Trophoblast cell (in vitro differentiated cells and primary cell): ENCODE measurements at regions not wholly inside any gene's neighbourhood (a gene's known extent, or its start where the extent isn't known, plus 50 kb on each side); places are given as distances from the start of the nearest gene placed in this dataset.

ENCODE experiments used
- DNase-seq, 2 donors: peaks; one replicate each; pipeline ENCODE4 v3.0.0-alpha.2; 2016
- H2AFZ ChIP-seq: 2 replicates; pipeline ENCODE4 v1.6.1; 2013; ENCODE audit warnings: low read length, moderate library complexity, mild to moderate bottlenecking; ENCODE audit not compliant: insufficient read depth, poor library complexity
- H2AK5ac ChIP-seq: 2 replicates; pipeline ENCODE4 v1.6.1; 2013; ENCODE audit warnings: mild to moderate bottlenecking, low read length
- H2BK120ac ChIP-seq: 2 replicates; pipeline ENCODE4 v1.6.1; 2013; ENCODE audit warnings: low read length, mild to moderate bottlenecking, moderate library complexity; ENCODE audit not compliant: insufficient read depth, poor library complexity
- H2BK12ac ChIP-seq: 2 replicates; pipeline ENCODE4 v1.6.1; 2013; ENCODE audit warnings: mild to moderate bottlenecking, low read length, moderate library complexity
- H2BK5ac ChIP-seq: 2 replicates; pipeline ENCODE4 v1.6.1; 2013; ENCODE audit warnings: low read length, low read depth, moderate library complexity, mild to moderate bottlenecking; ENCODE audit not compliant: poor library complexity
- H3K14ac ChIP-seq: 2 replicates; pipeline ENCODE4 v1.6.1; 2013; ENCODE audit warnings: mild to moderate bottlenecking, low read length
- H3K18ac ChIP-seq: 2 replicates; pipeline ENCODE4 v1.6.1; 2013; ENCODE audit warnings: mild to moderate bottlenecking, low read length
- H3K23ac ChIP-seq: 2 replicates; pipeline ENCODE4 v1.6.1; 2013; ENCODE audit warnings: low read length
- H3K27ac ChIP-seq: 2 replicates; pipeline ENCODE4 v1.5.1; 2013; ENCODE audit warnings: low read depth, mild to moderate bottlenecking, inconsistent platforms, low read length, moderate library complexity
- H3K27me3 ChIP-seq: 2 replicates; pipeline ENCODE4 v1.6.1; 2013; ENCODE audit warnings: inconsistent platforms, mild to moderate bottlenecking, low read length, moderate library complexity; ENCODE audit not compliant: insufficient read depth
- H3K36me3 ChIP-seq, 2 experiments: 1 replicate in 1 of 2; 2 replicates in 1 of 2; pipeline ENCODE4 v1.6.1; 2013; ENCODE audit warnings: low read length in 2 of 2, mild to moderate bottlenecking in 2 of 2, moderate library complexity in 1 of 2; ENCODE audit not compliant: insufficient read depth in 2 of 2, control insufficient read depth in 1 of 2
- H3K4ac ChIP-seq: 2 replicates; pipeline ENCODE4 v1.6.1; 2013; ENCODE audit warnings: low read depth, mild to moderate bottlenecking, low read length, moderate library complexity
- H3K4me1 ChIP-seq, 2 experiments: 1 replicate in 1 of 2; 2 replicates in 1 of 2; pipeline ENCODE4 v1.6.1; 2013; ENCODE audit warnings: low read length in 2 of 2, mild to moderate bottlenecking in 2 of 2, moderate library complexity in 1 of 2; ENCODE audit not compliant: insufficient read depth in 2 of 2, control insufficient read depth in 1 of 2
- H3K4me2 ChIP-seq: 2 replicates; pipeline ENCODE4 v1.6.1; 2013; ENCODE audit warnings: inconsistent platforms, mild to moderate bottlenecking, low read length, moderate library complexity
- H3K4me3 ChIP-seq: 2 replicates; pipeline ENCODE4 v1.5.1; 2013; ENCODE audit warnings: mild to moderate bottlenecking, low read depth, low read length, inconsistent platforms
- H3K79me1 ChIP-seq: one replicate; pipeline ENCODE4 v1.6.1; 2013; ENCODE audit warnings: low read length
- H3K79me2 ChIP-seq: 2 replicates; pipeline ENCODE4 v1.6.1; 2013; ENCODE audit warnings: low read length, mild to moderate bottlenecking; ENCODE audit not compliant: control insufficient read depth, insufficient read depth, poor library complexity
- H3K9ac ChIP-seq: 2 replicates; pipeline ENCODE4 v1.6.1; 2013; ENCODE audit warnings: mild to moderate bottlenecking, low read length
- H3K9me3 ChIP-seq: 2 replicates; pipeline ENCODE4 v1.6.1; 2013; ENCODE audit warnings: low read depth, mild to moderate bottlenecking, control low read depth, inconsistent platforms, low read length; ENCODE audit not compliant: insufficient read depth
- H4K12ac ChIP-seq: 2 replicates; pipeline ENCODE4 v1.6.1; 2013; ENCODE audit warnings: low read depth, mild to moderate bottlenecking, low read length, moderate library complexity
- H4K8ac ChIP-seq: 2 replicates; pipeline ENCODE4 v1.6.1; 2013; ENCODE audit warnings: low read depth, mild to moderate bottlenecking, low read length, moderate library complexity
- H4K91ac ChIP-seq: one replicate; pipeline ENCODE4 v1.6.1; 2013; ENCODE audit warnings: low read depth, mild to moderate bottlenecking, low read length, moderate library complexity
- WGBS: extraction: QIAGEN DNeasy Blood & Tissue Kit; methylation state at CpG from one replicate; pipeline ENCODE4 v1.1.7; 2013; ENCODE audit warnings: missing lambda C conversion rate; ENCODE audit not compliant: insufficient read length, insufficient coverage; ENCODE audit errors: extremely low coverage; 5-methylcytosine and 5-hydroxymethylcytosine counted together

DNA sequence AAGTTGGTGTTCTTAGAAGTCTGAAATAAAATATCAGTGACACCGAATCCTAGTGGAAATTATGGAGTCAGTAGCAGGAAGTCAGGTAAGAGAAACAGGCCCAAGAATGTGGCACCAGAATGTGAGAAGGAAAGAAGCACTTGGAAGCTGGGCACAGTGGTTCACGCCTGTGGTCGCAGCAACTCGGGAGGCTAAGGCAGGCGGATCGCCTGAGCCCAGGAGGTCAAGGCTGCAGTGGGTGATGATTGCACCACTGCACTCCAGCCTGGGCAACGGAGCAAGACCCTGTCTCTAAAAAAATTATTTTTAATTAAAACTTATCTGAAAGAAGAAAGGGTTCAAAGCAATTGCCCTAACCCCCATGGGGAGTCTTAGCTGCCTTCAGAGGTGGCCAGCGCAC, 268.3 kb upstream of the SALL3 start:
- no peaks in the 10 kb centered on the region for H3K79me2 ChIP-seq
- H3K18ac ChIP-seq, result no peak overlapping the region
- no peak overlapping the region for H3K14ac ChIP-seq
- H3K27me3 ChIP-seq, result no peaks in the 10 kb centered on the region
- no peaks in the 10 kb centered on the region for H3K4me1 ChIP-seq
- no peak overlapping the region for H2AK5ac ChIP-seq
- no peak overlapping the region for H2BK5ac ChIP-seq
- no peaks in the 10 kb centered on the region for H3K36me3 ChIP-seq
- no peak overlapping the region for H4K91ac ChIP-seq
- H3K9ac ChIP-seq, result no peak overlapping the region
- H2AFZ ChIP-seq, result no peak overlapping the region
- H2BK12ac ChIP-seq, result no peak overlapping the region
- no CpG with 5 or more reads among the region's 8 CpGs for WGBS
- no peak overlapping the region for H3K4me3 ChIP-seq
- DNase-seq, result no peak
- H3K23ac ChIP-seq, result no peak overlapping the region
- H3K27ac ChIP-seq, result no peak overlapping the region
- peaks cover 10% of the 10 kb centered on the region for H3K9me3 ChIP-seq
- no peaks in the 10 kb centered on the region for H3K79me1 ChIP-seq
- no peak overlapping the region for H3K4me2 ChIP-seq
- H4K12ac ChIP-seq, result no peak overlapping the region
- no peak overlapping the region for H4K8ac ChIP-seq
- no peak overlapping the region for H3K4ac ChIP-seq
- H2BK120ac ChIP-seq, result no peak overlapping the region

DNA sequence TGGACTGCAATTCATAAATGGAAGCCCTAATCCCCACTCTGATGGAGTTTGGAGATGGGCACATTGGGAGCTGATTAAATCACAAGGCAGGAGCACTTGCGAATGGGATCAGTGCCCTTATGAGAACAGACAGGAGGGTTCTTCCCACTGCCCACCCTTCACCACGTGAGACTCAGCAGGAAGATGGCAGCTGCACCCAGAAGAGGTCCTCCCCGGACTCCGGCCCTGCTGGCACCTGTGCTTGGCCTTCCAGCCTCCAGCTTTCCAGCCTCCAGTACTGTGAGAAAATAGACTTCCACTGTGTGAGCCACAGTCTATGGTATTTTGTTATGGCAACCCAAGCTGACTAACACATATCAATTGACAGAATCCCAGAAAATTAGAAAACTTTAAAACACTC, 267.6 kb upstream of the SALL3 start:
- H2BK12ac ChIP-seq, result no peak overlapping the region
- no peak for DNase-seq
- no peak overlapping the region for H3K4me3 ChIP-seq
- H4K91ac ChIP-seq, result no peak overlapping the region
- H3K18ac ChIP-seq, result no peak overlapping the region
- no peak overlapping the region for H4K12ac ChIP-seq
- H3K9me3 ChIP-seq, result peaks cover 13% of the 10 kb centered on the region
- H2AK5ac ChIP-seq, result no peak overlapping the region
- no CpG with 5 or more reads among the region's 4 CpGs for WGBS
- H2BK5ac ChIP-seq, result no peak overlapping the region
- no peak overlapping the region for H3K9ac ChIP-seq
- no peak overlapping the region for H3K27ac ChIP-seq
- no peak overlapping the region for H3K4me2 ChIP-seq
- H3K14ac ChIP-seq, result no peak overlapping the region
- no peak overlapping the region for H3K4ac ChIP-seq
- no peaks in the 10 kb centered on the region for H3K79me1 ChIP-seq
- no peak overlapping the region for H4K8ac ChIP-seq
- H3K4me1 ChIP-seq, result no peaks in the 10 kb centered on the region
- H3K79me2 ChIP-seq, result no peaks in the 10 kb centered on the region
- H3K27me3 ChIP-seq, result no peaks in the 10 kb centered on the region
- no peak overlapping the region for H2BK120ac ChIP-seq
- no peak overlapping the region for H3K23ac ChIP-seq
- no peaks in the 10 kb centered on the region for H3K36me3 ChIP-seq
- H2AFZ ChIP-seq, result no peak overlapping the region

DNA sequence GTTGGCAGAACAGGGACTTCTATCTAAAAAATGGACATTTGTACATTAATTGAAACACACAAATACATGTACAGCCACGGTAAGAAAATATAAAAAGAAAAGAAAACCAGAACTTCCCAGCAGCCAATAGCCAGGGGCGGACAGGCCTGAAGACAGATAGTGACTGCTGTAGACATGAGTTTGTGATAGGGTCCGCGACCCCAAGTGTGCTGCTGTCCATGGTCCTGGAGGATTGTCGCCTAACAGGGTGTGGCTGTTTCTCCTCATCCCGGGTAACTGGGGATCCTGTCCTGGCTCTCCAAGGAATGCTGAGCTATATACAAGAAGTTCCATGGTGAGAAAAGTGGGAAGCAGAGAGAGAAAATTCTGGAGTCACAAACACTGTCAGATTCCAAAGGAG, 266.5 kb upstream of the SALL3 start:
- Histone ChIP-seq H3K4me1 (no peaks in the 10 kb centered on the region), H3K36me3 (no peaks in the 10 kb centered on the region), H3K4me2 (no peak overlapping the region), H2AFZ (no peak overlapping the region), H3K27me3 (no peaks in the 10 kb centered on the region), H4K91ac (no peak overlapping the region), H3K9me3 (peaks cover 19% of the 10 kb centered on the region), H3K4ac (no peak overlapping the region), H2BK12ac (no peak overlapping the region), H2BK120ac (no peak overlapping the region), H4K12ac (no peak overlapping the region), H3K4me3 (no peak overlapping the region), H4K8ac (no peak overlapping the region), H3K18ac (no peak overlapping the region), H2BK5ac (no peak overlapping the region), H3K9ac (no peak overlapping the region), H3K23ac (no peak overlapping the region), H3K14ac (no peak overlapping the region), H3K27ac (no peak overlapping the region), H3K79me1 (no peaks in the 10 kb centered on the region), H2AK5ac (no peak overlapping the region), H3K79me2 (no peaks in the 10 kb centered on the region)
- no peak for DNase-seq
- no CpG with 5 or more reads among the region's 6 CpGs for WGBS

DNA sequence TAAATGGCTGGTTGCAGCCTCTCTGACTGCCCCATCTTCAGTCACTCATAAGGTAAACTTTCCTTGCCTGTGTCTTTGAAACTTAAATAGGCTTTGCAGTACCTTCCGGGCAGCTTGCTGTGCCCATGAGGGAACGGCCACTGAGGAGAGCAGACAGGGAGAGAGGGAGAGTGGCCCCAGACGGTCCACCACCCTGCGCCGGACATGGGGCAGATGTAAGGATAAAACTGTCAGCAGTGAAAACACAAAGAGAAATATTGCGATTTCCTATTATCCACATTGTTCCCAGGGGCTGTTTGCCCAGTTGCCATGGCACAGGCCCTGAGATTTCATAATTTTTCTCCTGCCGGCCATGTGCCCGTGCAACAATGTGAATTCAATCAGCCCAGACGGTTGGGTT, 265.9 kb upstream of the SALL3 start:
- no peak overlapping the region for H3K9ac ChIP-seq
- H3K4me2 ChIP-seq, result no peak overlapping the region
- no peak overlapping the region for H3K23ac ChIP-seq
- no peak overlapping the region for H2AFZ ChIP-seq
- H2AK5ac ChIP-seq, result no peak overlapping the region
- H3K4ac ChIP-seq, result no peak overlapping the region
- H3K9me3 ChIP-seq, result peaks cover 16% of the 10 kb centered on the region
- no peak for DNase-seq
- no peak overlapping the region for H4K91ac ChIP-seq
- H4K8ac ChIP-seq, result no peak overlapping the region
- no peak overlapping the region for H3K27ac ChIP-seq
- no peaks in the 10 kb centered on the region for H3K4me1 ChIP-seq
- H3K79me1 ChIP-seq, result no peaks in the 10 kb centered on the region
- H4K12ac ChIP-seq, result no peak overlapping the region
- H3K36me3 ChIP-seq, result no peaks in the 10 kb centered on the region
- H2BK5ac ChIP-seq, result no peak overlapping the region
- no peak overlapping the region for H3K14ac ChIP-seq
- H3K27me3 ChIP-seq, result no peaks in the 10 kb centered on the region
- no peak overlapping the region for H2BK120ac ChIP-seq
- no peak overlapping the region for H2BK12ac ChIP-seq
- WGBS, result no CpG with 5 or more reads among the region's 9 CpGs
- no peaks in the 10 kb centered on the region for H3K79me2 ChIP-seq
- no peak overlapping the region for H3K18ac ChIP-seq
- H3K4me3 ChIP-seq, result no peak overlapping the region
